ENCODE measurements at regions not wholly inside any gene's neighbourhood (a gene's known extent, or its start where the extent isn't known, plus 50 kb on each side); places are given as distances from the start of the nearest gene placed in this dataset.

- no peak for TF ChIP-seq EZH2phosphoT487 (conservative IDR thresholded peaks at IDR 0.05; ENCODE audit: low read length)
- TF ChIP-seq CTCF (IDR thresholded peaks at IDR 0.05; ENCODE audit: insufficient read depth, low read length, poor library complexity, severe bottlenecking), result no peak
Observed at GRCh38 chr4:104829761-104830160, 316.9 kb upstream of the TET2 start.

GRCh38 chr4:104848597-104849225 lies 298.0 kb upstream of the TET2 start:
- Histone ChIP-seq H3K4me3 (ENCODE audit: insufficient read depth, low read length, poor library complexity, severe bottlenecking) (no peak overlapping the region), H3K9me2 (replicated peaks; ENCODE audit: insufficient read depth, low read length) (no peaks in the 10 kb centered on the region)

More at GRCh38 chr4:104829761-104830160, 316.9 kb upstream of the TET2 start:
- H4K20me1 ChIP-seq (ENCODE audit: low read depth, low read length), result no peaks in the 10 kb centered on the region
- H3K4me3 ChIP-seq (ENCODE audit: insufficient read depth, low read length, poor library complexity, severe bottlenecking), result no peak overlapping the region
- no peaks in the 10 kb centered on the region for H3K9me2 ChIP-seq (replicated peaks; ENCODE audit: insufficient read depth, low read length)
- no peaks in the 10 kb centered on the region for H3F3A ChIP-seq (ENCODE audit: insufficient read depth)
- H3K4me2 ChIP-seq (ENCODE audit: low read depth, low read length, poor library complexity, severe bottlenecking), result no peak overlapping the region
- no peaks in the 10 kb centered on the region for H3K27me3 ChIP-seq (ENCODE audit: low read length)
- no peak overlapping the region for H3K27ac ChIP-seq (ENCODE audit: low read depth, low read length)
- H3K9me3 ChIP-seq (ENCODE audit: insufficient read depth, low read length), result no peaks in the 10 kb centered on the region
- H3K79me2 ChIP-seq (ENCODE audit: insufficient read depth, low read length), result no peaks in the 10 kb centered on the region
- H3K9ac ChIP-seq (ENCODE audit: low read length), result no peak overlapping the region
- no peaks in the 10 kb centered on the region for H3K36me3 ChIP-seq (ENCODE audit: low read length)
- H2AFZ ChIP-seq (ENCODE audit: low read depth, low read length, severe bottlenecking), result no peak overlapping the region

GRCh38 chr4:104859601-104860237 lies 287.0 kb upstream of the TET2 start:
- Histone ChIP-seq H3K36me3 (ENCODE audit: low read length) (no peaks in the 10 kb centered on the region), H3K4me2 (ENCODE audit: low read depth, low read length, poor library complexity, severe bottlenecking) (no peak overlapping the region), H3K27ac (ENCODE audit: low read depth, low read length) (no peak overlapping the region)

More at GRCh38 chr4:104848597-104849225, 298.0 kb upstream of the TET2 start:
- H4K20me1 ChIP-seq (ENCODE audit: low read depth, low read length), result no peaks in the 10 kb centered on the region
- no peak overlapping the region for H3K9ac ChIP-seq (ENCODE audit: low read length)
- H3K27ac ChIP-seq (ENCODE audit: low read depth, low read length), result no peak overlapping the region
- no peaks in the 10 kb centered on the region for H3K79me2 ChIP-seq (ENCODE audit: insufficient read depth, low read length)
- no peaks in the 10 kb centered on the region for H3K27me3 ChIP-seq (ENCODE audit: low read length)
- TF ChIP-seq EZH2phosphoT487 (conservative IDR thresholded peaks at IDR 0.05; ENCODE audit: low read length) (no peak), CTCF (IDR thresholded peaks at IDR 0.05; ENCODE audit: insufficient read depth, low read length, poor library complexity, severe bottlenecking) (no peak)
- no peaks in the 10 kb centered on the region for H3K9me3 ChIP-seq (ENCODE audit: insufficient read depth, low read length)
- H3K4me2 ChIP-seq (ENCODE audit: low read depth, low read length, poor library complexity, severe bottlenecking), result no peak overlapping the region
- no peaks in the 10 kb centered on the region for H3K36me3 ChIP-seq (ENCODE audit: low read length)
- no peaks in the 10 kb centered on the region for H3F3A ChIP-seq (ENCODE audit: insufficient read depth)
- H2AFZ ChIP-seq (ENCODE audit: low read depth, low read length, severe bottlenecking), result no peak overlapping the region

More at GRCh38 chr4:104859601-104860237, 287.0 kb upstream of the TET2 start:
- no peaks in the 10 kb centered on the region for H3K9me2 ChIP-seq (replicated peaks; ENCODE audit: insufficient read depth, low read length)
- TF ChIP-seq CTCF (IDR thresholded peaks at IDR 0.05; ENCODE audit: insufficient read depth, low read length, poor library complexity, severe bottlenecking) (no peak), EZH2phosphoT487 (conservative IDR thresholded peaks at IDR 0.05; ENCODE audit: low read length) (no peak)
- H3K4me3 ChIP-seq (ENCODE audit: insufficient read depth, low read length, poor library complexity, severe bottlenecking), result no peak overlapping the region
- H2AFZ ChIP-seq (ENCODE audit: low read depth, low read length, severe bottlenecking), result no peak overlapping the region
- H4K20me1 ChIP-seq (ENCODE audit: low read depth, low read length), result no peaks in the 10 kb centered on the region
- H3F3A ChIP-seq (ENCODE audit: insufficient read depth), result no peaks in the 10 kb centered on the region
- no peaks in the 10 kb centered on the region for H3K9me3 ChIP-seq (ENCODE audit: insufficient read depth, low read length)
- H3K27me3 ChIP-seq (ENCODE audit: low read length), result no peaks in the 10 kb centered on the region
- H3K9ac ChIP-seq (ENCODE audit: low read length), result no peak overlapping the region
- no peaks in the 10 kb centered on the region for H3K79me2 ChIP-seq (ENCODE audit: insufficient read depth, low read length)

Measured in SU-DHL-6 (cell line).